Suprapubic skin (tissue), 4 donors: ENCODE measurements at regions not wholly inside any gene's neighbourhood (a gene's known extent, or its start where the extent isn't known, plus 50 kb on each side); places are given as distances from the start of the nearest gene placed in this dataset.

ENCODE experiments used
- CTCF ChIP-seq, 2 donors: fragments of 200-600 bp in 1 of 2; fragments of 450-650 bp in 1 of 2; sonication (generic) in 1 of 2; IDR thresholded peaks; one replicate each; pipeline ENCODE4 v1.5.1; 2016 to 2019; ENCODE audit warnings: antibody characterized with exemption in 2 of 2, mild to moderate bottlenecking in 1 of 2, moderate library complexity in 1 of 2
- EP300 ChIP-seq: sonication (generic); formaldehyde crosslinking; IDR thresholded peaks from one replicate; pipeline ENCODE4 v1.6.1; 2017; ENCODE audit warnings: antibody characterized with exemption
- POLR2A ChIP-seq, 2 donors: fragments of 450-650 bp; IDR thresholded peaks; one replicate each; pipeline ENCODE4 v1.6.1; 2017; ENCODE audit warnings: antibody characterized with exemption in 2 of 2, mild to moderate bottlenecking in 2 of 2, moderate library complexity in 2 of 2
- POLR2AphosphoS5 ChIP-seq, 3 donors: sonication (generic); formaldehyde crosslinking; IDR thresholded peaks; one replicate each; pipeline ENCODE4 v1.6.1; 2017; ENCODE audit warnings: antibody characterized with exemption in 3 of 3

GRCh38 chr4:18130256-18130655 lies 108.7 kb upstream of the LCORL start:
- TF ChIP-seq CTCF (IDR thresholded peaks at IDR 0.05), result no peak
- TF ChIP-seq EP300, result no peak
- no peak for TF ChIP-seq POLR2A (IDR thresholded peaks at IDR 0.05)
- no peak for TF ChIP-seq POLR2AphosphoS5 (IDR thresholded peaks at IDR 0.05)
